ENCODE measurements at regions not wholly inside any gene's neighbourhood (a gene's known extent, or its start where the extent isn't known, plus 50 kb on each side); places are given as distances from the start of the nearest gene placed in this dataset.

GRCh38 chr3:191555037-191555436 is 94.1 kb downstream of the PYDC2 start:
- TF ChIP-seq TAF1 (IDR thresholded peaks at IDR 0.05; ENCODE audit: borderline replicate concordance, low read depth, low read length) (no peak), POLR2A (IDR thresholded peaks at IDR 0.05; ENCODE audit: low read depth, low read length) (no peak), POLR2AphosphoS5 (IDR thresholded peaks at IDR 0.05; ENCODE audit: low read depth, low read length) (no peak)

Data from GM12892 (cell line).